ELF-1 (cell line): ENCODE measurements at regions not wholly inside any gene's neighbourhood (a gene's known extent, or its start where the extent isn't known, plus 50 kb on each side); places are given as distances from the start of the nearest gene placed in this dataset.
"Not testable (repeated sequence)": the region's sequence is repeated elsewhere in the genome, so short reads cannot be mapped to it uniquely, and the experiment has no call there.

Experiments used
- DNase-seq: peaks from one replicate; pipeline ENCODE4 v3.0.0-alpha.2; 2016; ENCODE audit warnings: low read depth, low spot score

DNA sequence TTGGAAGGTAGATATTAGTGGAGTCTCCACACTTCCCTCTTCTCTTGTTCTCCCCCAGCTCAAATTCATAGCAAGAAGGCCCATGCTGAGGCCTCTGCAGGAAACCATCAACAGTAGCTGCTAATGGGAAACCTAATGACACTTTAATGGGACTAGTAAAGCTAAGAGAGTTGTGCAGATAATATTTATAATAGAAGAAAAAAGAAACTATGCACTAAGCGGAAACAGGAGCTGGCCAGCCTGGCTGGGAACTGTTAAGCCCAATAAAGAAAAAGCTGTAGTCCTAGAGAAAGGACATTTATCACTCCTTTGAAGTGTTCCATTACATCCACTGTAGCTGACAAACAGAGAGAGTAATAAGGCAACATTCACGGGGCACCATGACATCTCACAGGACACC is 229.6 kb downstream of the IGSF11 start:
- DNase-seq: no peak

DNA sequence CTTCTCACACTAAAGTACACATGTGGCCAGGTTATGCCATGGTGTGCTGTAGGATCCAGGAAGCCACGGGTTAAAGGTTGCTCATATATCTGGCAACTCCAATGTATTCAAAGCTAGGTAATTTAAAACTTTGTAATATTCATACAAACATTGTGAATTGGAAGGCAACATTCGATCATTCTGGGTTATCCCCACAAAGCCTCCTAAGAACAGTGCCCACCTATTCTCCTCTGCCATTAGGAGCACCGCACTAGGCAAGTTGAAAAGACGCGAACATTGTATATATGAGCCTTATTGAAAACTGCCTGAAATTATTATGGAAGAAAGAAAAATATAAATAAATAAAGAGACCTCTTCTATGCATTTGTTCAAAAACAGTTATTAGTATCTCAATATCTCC is 228.2 kb downstream of the IGSF11 start:
- DNase-seq: no peak

GRCh38 chr3:118807349-118807748 is 227.3 kb downstream of the IGSF11 start:
- DNase-seq: not testable (repeated sequence)

DNA sequence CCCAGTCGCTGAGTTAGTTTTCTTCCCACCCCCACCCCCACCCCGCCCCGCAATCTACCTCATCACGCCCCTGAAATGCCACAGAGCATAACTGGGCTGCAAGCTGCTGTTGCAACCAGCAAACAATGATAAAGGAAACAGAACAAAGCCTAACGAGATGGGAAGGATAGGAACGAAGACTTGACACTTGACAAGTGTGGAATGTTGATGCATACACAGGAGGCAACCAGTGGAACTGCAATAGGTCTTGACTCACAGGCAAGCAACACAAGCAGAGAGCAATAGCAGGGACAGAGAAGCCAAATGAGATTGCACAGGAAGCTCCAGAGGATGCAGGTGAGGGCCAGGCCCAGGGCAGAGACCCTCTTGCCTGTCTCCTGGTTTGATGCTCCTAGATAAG is 225.9 kb downstream of the IGSF11 start:
- DNase-seq: peak; percentile 9

DNA sequence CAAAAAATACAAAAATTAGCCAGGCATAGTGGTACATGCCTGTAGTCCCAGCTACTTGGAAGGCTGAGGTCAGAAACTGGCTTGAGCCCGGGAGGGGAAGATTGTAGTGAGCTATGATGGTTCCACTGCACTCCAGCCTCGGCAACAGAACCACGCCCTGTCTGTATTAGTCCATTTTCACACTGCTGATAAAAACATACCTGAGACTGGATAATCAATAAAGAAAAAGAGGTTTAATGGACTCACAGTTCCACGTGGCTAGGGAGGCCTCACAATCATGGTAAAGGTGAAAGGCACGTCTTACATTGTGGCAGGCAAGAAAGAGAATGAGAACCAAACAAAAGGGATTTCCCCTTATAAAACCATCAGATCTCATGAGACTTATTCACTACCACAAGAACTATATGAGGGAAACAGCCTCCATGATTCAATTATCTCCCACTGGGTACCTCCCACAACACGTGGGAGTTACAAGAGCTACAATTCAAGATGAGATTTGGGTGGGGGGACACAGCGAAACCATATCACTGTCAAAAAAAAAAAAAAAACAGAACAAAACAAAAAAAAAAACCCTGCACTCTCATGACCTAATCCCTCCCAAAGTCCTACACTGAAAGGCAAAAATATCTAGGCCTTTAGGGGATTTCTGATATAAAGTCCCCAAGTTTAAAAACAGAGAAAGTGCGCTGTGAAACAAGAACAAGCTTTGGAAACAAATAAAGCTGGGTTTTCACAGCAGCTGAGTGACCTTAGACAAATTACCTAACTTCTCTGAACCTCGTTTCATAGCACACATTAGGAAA is 224.7 kb downstream of the IGSF11 start:
- DNase-seq: no peak

DNA sequence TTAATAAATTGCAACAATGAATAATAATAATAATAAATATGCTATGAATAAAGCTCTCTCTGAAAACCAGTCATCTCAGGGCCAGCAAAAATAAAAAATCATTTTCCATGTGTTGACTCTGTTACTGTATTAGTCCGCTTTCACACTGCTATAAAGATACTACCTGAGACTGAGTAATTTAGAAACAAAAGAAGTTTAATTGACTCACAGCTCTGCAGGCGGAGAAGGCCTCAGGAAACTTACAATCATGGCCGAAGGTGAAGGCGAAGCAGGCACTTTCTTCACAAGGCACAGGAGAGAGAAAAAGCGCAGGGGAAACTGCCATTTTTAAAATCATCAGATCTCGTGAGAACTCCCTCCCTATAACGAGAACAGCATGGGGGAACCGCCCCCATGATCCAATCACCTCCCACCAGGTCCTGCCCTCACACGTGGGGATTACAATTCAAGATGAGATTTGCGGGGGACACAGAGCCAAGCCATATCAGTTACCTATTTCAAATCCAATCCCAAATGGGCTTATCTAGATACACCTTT is 224.1 kb downstream of the IGSF11 start:
- DNase-seq: no peak

- no peak for DNase-seq
Observed at GRCh38 chr3:118811236-118811732, 223.4 kb downstream of the IGSF11 start.

- DNase-seq: no peak
Observed at GRCh38 chr3:118813472-118813871, 221.2 kb downstream of the IGSF11 start.

GRCh38 chr3:118817748-118818165 is 216.9 kb downstream of the IGSF11 start:
- peak; percentile 24 for DNase-seq

DNA sequence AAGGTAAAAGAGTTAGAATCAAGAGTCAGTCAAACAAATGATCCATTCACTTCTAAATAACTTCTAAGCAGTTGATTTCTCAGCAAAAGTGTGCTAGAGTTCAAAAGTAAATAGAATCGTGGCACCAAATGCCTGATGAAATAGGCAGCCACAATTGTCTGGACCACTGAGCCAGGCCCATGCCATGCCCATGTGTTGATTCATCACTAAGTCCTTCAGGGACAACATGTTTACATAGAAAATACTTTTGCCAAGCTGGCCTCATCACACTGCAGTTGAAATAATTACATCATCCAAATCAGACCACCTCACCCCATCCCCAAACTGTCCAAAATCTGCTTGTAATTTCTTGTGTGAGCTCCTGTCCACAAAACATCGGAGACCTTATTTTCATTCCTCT is 216.3 kb downstream of the IGSF11 start:
- DNase-seq: no peak

DNA sequence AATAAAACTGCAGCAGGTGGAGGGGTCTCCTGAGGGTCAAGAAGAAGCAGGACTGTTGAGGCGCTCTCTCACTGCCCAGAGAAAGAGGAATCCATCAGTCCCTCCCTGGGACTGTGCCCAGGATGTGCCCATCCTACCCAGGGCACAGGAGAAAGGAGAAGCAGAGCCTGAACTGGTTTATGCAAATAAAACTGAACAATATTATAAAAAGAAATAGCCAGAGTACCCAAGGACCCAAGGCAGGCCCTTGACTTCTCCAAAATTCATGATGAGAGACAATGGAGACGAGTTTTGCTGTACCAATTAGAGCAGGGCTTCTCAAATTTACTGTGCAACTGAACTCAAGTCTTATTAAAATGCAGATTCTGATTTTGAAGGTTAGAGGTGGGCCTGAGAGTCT is 211.0 kb downstream of the IGSF11 start:
- DNase-seq: no peak

DNA sequence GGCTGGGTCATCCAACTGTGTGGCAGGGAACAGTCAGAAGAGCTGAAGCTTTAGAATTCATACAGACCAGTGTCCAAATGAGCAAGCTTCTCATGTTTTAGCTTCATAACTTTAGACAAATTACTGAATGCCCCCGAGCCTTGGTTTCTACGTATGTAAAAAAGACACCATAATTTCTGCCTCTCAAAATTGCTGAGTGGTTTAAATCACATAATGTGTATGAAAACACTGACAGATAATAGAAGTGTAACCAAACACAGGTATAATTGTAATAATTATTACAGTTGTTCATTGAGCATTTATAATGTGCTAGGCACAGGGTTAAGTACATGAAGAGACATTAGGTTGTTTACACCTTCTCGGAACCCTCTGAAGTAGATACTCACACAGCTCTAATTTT is 207.2 kb downstream of the IGSF11 start:
- no peak for DNase-seq

GRCh38 chr3:118828351-118828750 is 206.3 kb downstream of the IGSF11 start:
- no peak for DNase-seq

GRCh38 chr3:118833075-118833474 is 201.6 kb downstream of the IGSF11 start:
- DNase-seq: no peak

- no peak for DNase-seq
Observed at GRCh38 chr3:118838871-118839270, 195.8 kb downstream of the IGSF11 start.

DNA sequence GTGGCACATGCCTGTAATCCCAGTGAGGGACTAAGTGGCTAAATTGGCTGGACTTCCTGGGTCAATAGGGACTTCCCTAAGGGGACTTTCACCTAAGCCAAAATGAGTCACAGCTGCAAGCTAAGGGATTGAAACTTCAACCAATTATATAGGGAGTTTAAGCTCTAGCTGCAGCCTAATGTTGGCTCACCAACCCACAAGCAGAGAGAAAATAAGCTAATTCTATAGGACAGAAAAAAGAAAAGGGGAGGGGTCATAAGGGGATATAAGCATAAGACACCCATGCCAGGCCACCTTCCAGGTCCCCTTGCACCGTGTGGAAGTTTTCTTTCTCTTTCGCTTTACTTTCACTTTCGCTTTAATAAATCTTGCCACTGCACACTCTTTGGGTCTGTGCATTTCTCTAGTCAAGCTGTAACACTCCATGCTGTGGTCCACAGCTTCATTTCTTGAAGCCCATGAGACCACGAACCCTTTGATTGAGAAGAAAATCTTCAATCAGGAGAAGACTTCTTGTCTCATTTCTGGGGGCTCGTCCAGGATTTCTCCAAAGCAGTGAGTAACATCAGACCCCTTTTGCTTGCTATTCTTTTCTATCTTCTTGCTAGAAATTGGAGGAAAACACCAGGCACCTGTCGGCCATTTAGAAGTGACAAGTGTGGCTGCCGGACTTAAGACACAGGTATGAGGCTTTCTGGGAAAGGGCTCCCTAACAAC is 192.3 kb downstream of the IGSF11 start:
- no peak for DNase-seq

- DNase-seq: no peak
Observed at GRCh38 chr3:118846176-118846575, 188.5 kb downstream of the IGSF11 start.
